ENCODE measurements at regions not wholly inside any gene's neighbourhood (a gene's known extent, or its start where the extent isn't known, plus 50 kb on each side); places are given as distances from the start of the nearest gene placed in this dataset.

GRCh38 chr4:164096766-164097518 is 602.5 kb downstream of the TMA16 start:
- no peak overlapping the region for H3K56ac ChIP-seq (replicated peaks; ENCODE audit: insufficient read length, low read depth, low read length)
- H3K36me3 ChIP-seq (ENCODE audit: control insufficient read depth in 2 of 4, insufficient read depth in 4 of 4, low read length in 3 of 4), result no peaks in the 10 kb centered on the region
- H3K23me2 ChIP-seq (ENCODE audit: low read depth, low read length), result no peaks in the 10 kb centered on the region
- no peak overlapping the region for H4K5ac ChIP-seq (ENCODE audit: insufficient read length, low read depth, low read length)
- no peak overlapping the region for H2BK15ac ChIP-seq (ENCODE audit: low read length)
- no peak overlapping the region for H2BK120ac ChIP-seq (replicated peaks; ENCODE audit: low read depth, low read length)
- no peak overlapping the region for H3K9ac ChIP-seq (replicated peaks in 1 of 4; ENCODE audit: extremely low read depth in 1 of 4, low read depth in 3 of 4, low read length in 3 of 4)
- ChIA-PET POLR2A (ENCODE audit: partially characterized antibody) (no interaction called here), CTCF (ENCODE audit: partially characterized antibody) (interaction anchor here (0.9 kb wide), 1 partner anchor 704 kb away, joined by 3 read pairs; no protein-coding TSS in a partner anchor)
- WGBS, 2 experiments (ENCODE audit: extremely low coverage in 1 of 2, insufficient coverage in 1 of 2, insufficient read length in 1 of 2, insufficient replicate concordance in 2 of 2, low coverage in 1 of 2, low lambda C conversion rate in 2 of 2, missing lambda C conversion rate in 1 of 2), result 90% methylated on average over 5 of the region's 5 CpGs; no CpG with 5 or more reads in 1 of the 2 experiments
- H4K91ac ChIP-seq (replicated peaks; ENCODE audit: insufficient read length, low read length), result no peak overlapping the region
- H3K27ac ChIP-seq (ENCODE audit: low read depth, low read length), result no peak overlapping the region
- no peak overlapping the region for H2AFZ ChIP-seq (ENCODE audit: low read length)
- no peaks in the 10 kb centered on the region for H3K27me3 ChIP-seq (replicated peaks in 1 of 4; ENCODE audit: control insufficient read depth in 3 of 4, extremely low read depth in 1 of 4, insufficient read depth in 3 of 4, low read length in 3 of 4)
- H3K79me1 ChIP-seq (ENCODE audit: low read depth, low read length), result no peaks in the 10 kb centered on the region
- H4K8ac ChIP-seq (ENCODE audit: extremely low read depth, insufficient read depth, low read length), result no peak overlapping the region
- H3K4me2 ChIP-seq (ENCODE audit: insufficient read depth in 1 of 2, low read depth in 2 of 2, low read length in 2 of 2), result no peak overlapping the region
- no peak overlapping the region for H2BK5ac ChIP-seq (ENCODE audit: low read depth, low read length)
- no peak overlapping the region for H3K14ac ChIP-seq (ENCODE audit: insufficient read length)
- H3K4me3 ChIP-seq (ENCODE audit: extremely low read depth in 1 of 4, insufficient read depth in 2 of 4, low read depth in 3 of 4, low read length in 4 of 4), result no peak overlapping the region
- no peak overlapping the region for H2BK12ac ChIP-seq (ENCODE audit: low read depth, low read length)
- FAIRE-seq (no peak), DNase-seq (ENCODE audit: low read depth in 1 of 2, low spot score in 2 of 2) (no peak)
- H3K4ac ChIP-seq (replicated peaks; ENCODE audit: insufficient read length, low read depth, low read length), result no peak overlapping the region
- H4K20me1 ChIP-seq (replicated peaks in 1 of 2; ENCODE audit: control insufficient read depth in 1 of 2, insufficient read depth in 2 of 2, low read length in 2 of 2), result no peaks in the 10 kb centered on the region
- no peak overlapping the region for H2AK5ac ChIP-seq (ENCODE audit: low read depth, low read length)
- no peaks in the 10 kb centered on the region for H3K79me2 ChIP-seq (ENCODE audit: control insufficient read depth in 1 of 2, insufficient read depth in 2 of 2, low read length in 2 of 2)
- no peak overlapping the region for H3K23ac ChIP-seq (ENCODE audit: insufficient read length)
- peaks cover 0 to 3% (median 0%) of the 10 kb centered on the region in 4 experiments; a peak in 1 of 7 replicates for H3K4me1 ChIP-seq (replicated peaks in 1 of 4; ENCODE audit: control insufficient read depth in 3 of 4, insufficient read depth in 4 of 4, low read length in 3 of 4)
- H2BK20ac ChIP-seq (ENCODE audit: low read length), result no peak overlapping the region
- H3K18ac ChIP-seq (ENCODE audit: extremely low read depth, low read length), result no peak overlapping the region
- no peaks in the 10 kb centered on the region for H3K9me3 ChIP-seq (ENCODE audit: insufficient read depth in 2 of 2, low read depth in 1 of 2, low read length in 1 of 2)
- TF ChIP-seq EZH2 (IDR thresholded peaks at IDR 0.05; ENCODE audit: low read depth, low read length, severe bottlenecking) (no peak), EP300 (IDR thresholded peaks at IDR 0.05; ENCODE audit: borderline replicate concordance in 1 of 2, low read depth in 2 of 2, low read length in 2 of 2) (no peak), SP1 (IDR thresholded peaks at IDR 0.05; ENCODE audit: low read depth, low read length) (no peak), ATF2 (IDR thresholded peaks at IDR 0.05; ENCODE audit: low read length) (no peak), BCL11A (IDR thresholded peaks at IDR 0.05; ENCODE audit: low read depth in 2 of 2, low read length in 2 of 2) (no peak), KDM1A (IDR thresholded peaks at IDR 0.05; ENCODE audit: borderline replicate concordance, low read length) (no peak), SIN3A (conservative IDR thresholded peaks at IDR 0.05 in 1 of 2, IDR thresholded peaks at IDR 0.05 in 1 of 2; ENCODE audit: low read depth in 1 of 2, low read length in 2 of 2) (no peak)

All from H1 (cell line).